Gastroesophageal sphincter (tissue), 4 donors: ENCODE measurements at regions not wholly inside any gene's neighbourhood (a gene's known extent, or its start where the extent isn't known, plus 50 kb on each side); places are given as distances from the start of the nearest gene placed in this dataset.

ENCODE experiments used
- ATAC-seq: fragments of 150-250 bp; one replicate; pipeline ENCODE4 v1.9.1; 2016; ENCODE audit warnings: mild to moderate bottlenecking, moderate library complexity
- H3K27ac ChIP-seq, 4 donors: fragments of 200-600 bp; sonication (generic) in 3 of 4; 1 replicate in 3 of 4; 2 replicates in 1 of 4; pipeline ENCODE4 v1.5.1; 2016 to 2019
- H3K27me3 ChIP-seq: fragments of 200-600 bp; sonication (generic); one replicate; pipeline ENCODE4 v1.5.1; 2019
- H3K36me3 ChIP-seq, 2 donors: fragments of 200-600 bp; sonication (generic); one replicate each; pipeline ENCODE4 v1.5.1; 2019; ENCODE audit warnings: control low read depth in 1 of 2
- H3K4me1 ChIP-seq, 3 donors: fragments of 200-600 bp; sonication (generic); 1 replicate in 2 of 3; 2 replicates in 1 of 3; pipeline ENCODE4 v1.5.1; 2016 to 2019; ENCODE audit warnings: control low read depth in 2 of 3
- H3K4me3 ChIP-seq, 2 donors: fragments of 200-600 bp; sonication (generic); one replicate each; pipeline ENCODE4 v1.5.1; 2019; ENCODE audit warnings: mild to moderate bottlenecking in 1 of 2, moderate library complexity in 1 of 2
- H3K9me3 ChIP-seq, 3 donors: fragments of 200-600 bp; sonication (generic); one replicate each; pipeline ENCODE4 v1.5.1; 2017 to 2019; ENCODE audit warnings: control low read depth in 2 of 3
- EP300 ChIP-seq: sonication (generic); formaldehyde crosslinking; IDR thresholded peaks from one replicate; pipeline ENCODE4 v1.6.1; 2017; ENCODE audit warnings: antibody characterized with exemption, mild to moderate bottlenecking
- POLR2A ChIP-seq, 2 donors: fragments of 450-650 bp; IDR thresholded peaks; one replicate each; pipeline ENCODE4 v1.6.1; 2017; ENCODE audit warnings: antibody characterized with exemption in 2 of 2, mild to moderate bottlenecking in 2 of 2, moderate library complexity in 1 of 2
- POLR2AphosphoS5 ChIP-seq: sonication (generic); formaldehyde crosslinking; IDR thresholded peaks from one replicate; pipeline ENCODE4 v1.6.1; 2017; ENCODE audit warnings: antibody characterized with exemption
- WGBS, 2 donors: methylation state at CpG; one replicate each; pipeline ENCODE4 v1.1.5; 2018; ENCODE audit warnings: low coverage in 1 of 2; 5-methylcytosine and 5-hydroxymethylcytosine counted together
- TF ChIP-seq, protein P1 (sequence below), 4 experiments: fragments of 200-600 bp in 2 of 4; fragments of 450-650 bp in 2 of 4; sonication (generic) in 1 of 4; IDR thresholded peaks; one replicate each; pipeline ENCODE4 v1.5.1; 2017 to 2019; ENCODE audit warnings: antibody characterized with exemption in 4 of 4, mild to moderate bottlenecking in 2 of 4, moderate library complexity in 2 of 4

DNA sequence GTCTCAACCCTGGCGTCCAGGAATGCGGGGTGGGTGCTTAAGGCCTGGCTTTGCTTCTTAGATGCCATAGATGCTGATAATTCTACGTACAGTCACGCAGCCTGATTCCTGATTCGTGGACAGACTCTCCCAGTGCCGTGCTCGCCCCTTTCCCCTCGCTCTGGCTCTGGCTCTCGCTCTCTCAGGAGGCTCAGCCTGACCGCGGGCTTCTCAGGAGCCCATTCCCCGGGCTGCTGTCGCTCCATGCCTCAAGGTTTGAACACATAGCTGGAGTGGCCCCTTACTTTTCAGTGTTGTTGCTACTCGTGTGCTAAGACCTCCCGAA is 59.2 kb upstream of the ZC4H2 start:
- peak overlapping the region; percentile 78 to 90 (median 86) for H3K27ac ChIP-seq
- no peaks in the 10 kb centered on the region for H3K4me1 ChIP-seq
- H3K4me3 ChIP-seq, result peak overlapping the region; percentile 69 to 84
- no peaks in the 10 kb centered on the region for H3K27me3 ChIP-seq
- ATAC-seq, result peak; percentile 68
- no peaks in the 10 kb centered on the region for H3K36me3 ChIP-seq
- 0 to 38% methylated on average over 2 to 4 of the region's 15 CpGs for WGBS, 2 donors
- H3K9me3 ChIP-seq, result no peaks in the 10 kb centered on the region
- no peak for TF ChIP-seq POLR2AphosphoS5
- TF ChIP-seq, protein P1, sequence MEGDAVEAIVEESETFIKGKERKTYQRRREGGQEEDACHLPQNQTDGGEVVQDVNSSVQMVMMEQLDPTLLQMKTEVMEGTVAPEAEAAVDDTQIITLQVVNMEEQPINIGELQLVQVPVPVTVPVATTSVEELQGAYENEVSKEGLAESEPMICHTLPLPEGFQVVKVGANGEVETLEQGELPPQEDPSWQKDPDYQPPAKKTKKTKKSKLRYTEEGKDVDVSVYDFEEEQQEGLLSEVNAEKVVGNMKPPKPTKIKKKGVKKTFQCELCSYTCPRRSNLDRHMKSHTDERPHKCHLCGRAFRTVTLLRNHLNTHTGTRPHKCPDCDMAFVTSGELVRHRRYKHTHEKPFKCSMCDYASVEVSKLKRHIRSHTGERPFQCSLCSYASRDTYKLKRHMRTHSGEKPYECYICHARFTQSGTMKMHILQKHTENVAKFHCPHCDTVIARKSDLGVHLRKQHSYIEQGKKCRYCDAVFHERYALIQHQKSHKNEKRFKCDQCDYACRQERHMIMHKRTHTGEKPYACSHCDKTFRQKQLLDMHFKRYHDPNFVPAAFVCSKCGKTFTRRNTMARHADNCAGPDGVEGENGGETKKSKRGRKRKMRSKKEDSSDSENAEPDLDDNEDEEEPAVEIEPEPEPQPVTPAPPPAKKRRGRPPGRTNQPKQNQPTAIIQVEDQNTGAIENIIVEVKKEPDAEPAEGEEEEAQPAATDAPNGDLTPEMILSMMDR (IDR thresholded peaks at IDR 0.05), result no peak

DNA sequence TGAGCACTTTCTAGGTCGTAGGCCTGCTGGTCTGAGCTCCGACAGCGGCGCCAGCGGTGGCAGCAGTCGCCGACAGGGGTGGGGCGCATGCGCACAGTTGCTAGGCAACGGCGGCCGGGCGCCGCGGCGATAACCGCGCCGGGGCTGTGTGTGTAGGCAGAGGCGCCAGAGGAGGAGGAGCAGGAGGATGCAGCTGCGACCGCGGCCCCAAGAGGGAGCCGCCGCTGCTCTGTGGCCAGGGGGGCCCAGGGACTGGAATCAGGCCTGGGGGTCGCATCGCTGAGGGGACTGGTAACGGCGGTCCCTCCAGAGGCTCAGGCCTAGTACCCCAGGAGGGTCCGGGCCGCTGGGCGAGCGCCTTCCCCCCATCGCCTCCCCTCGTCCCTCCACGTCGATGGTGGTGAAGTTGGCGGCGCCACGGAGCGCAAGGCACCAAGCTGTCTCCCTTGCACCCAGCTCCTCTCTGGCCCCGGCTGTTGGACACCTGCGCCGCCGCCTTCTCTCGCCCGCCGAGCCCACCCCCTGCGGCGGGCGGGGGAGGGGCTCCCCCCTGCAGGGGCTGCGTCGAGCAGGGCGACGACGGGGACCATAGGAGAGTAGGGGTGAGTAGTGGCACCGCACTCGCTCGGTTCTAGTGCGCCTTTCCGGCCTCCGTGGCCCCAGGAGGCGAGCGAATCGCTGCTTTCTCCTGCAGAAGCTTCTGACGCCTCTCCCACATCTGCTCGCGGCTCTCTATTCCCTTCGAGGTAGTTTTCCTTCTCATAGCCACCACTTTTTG is 58.6 kb upstream of the ZC4H2 start, which contains the start of gene ZC3H12B:
Gene ZC3H12B (plus strand): TSS at position 159 of the 778 bp plus-strand sequence.
- no peaks in the 10 kb centered on the region for H3K4me1 ChIP-seq
- no peaks in the 10 kb centered on the region for H3K27me3 ChIP-seq
- H3K4me3 ChIP-seq, result peak within 1 kb of the TSS; percentile 69 to 84
- 14% methylated on average over 7 of the region's 69 CpGs; no CpG with 5 or more reads in 1 of the 2 donors for WGBS, 2 donors
- peak; percentile 16 to 32 for TF ChIP-seq POLR2A (IDR thresholded peaks at IDR 0.05)
- TF ChIP-seq, protein P1 (IDR thresholded peaks at IDR 0.05), result peak; percentile 31 to 62 (median 55)
- TF ChIP-seq EP300, result no peak
- peak; percentile 57 for TF ChIP-seq POLR2AphosphoS5
- peak within 1 kb of the TSS; percentile 78 to 90 (median 86) for H3K27ac ChIP-seq
- peak; percentile 90 for ATAC-seq
- no peaks in the 10 kb centered on the region for H3K36me3 ChIP-seq
- no peaks in the 10 kb centered on the region for H3K9me3 ChIP-seq

DNA sequence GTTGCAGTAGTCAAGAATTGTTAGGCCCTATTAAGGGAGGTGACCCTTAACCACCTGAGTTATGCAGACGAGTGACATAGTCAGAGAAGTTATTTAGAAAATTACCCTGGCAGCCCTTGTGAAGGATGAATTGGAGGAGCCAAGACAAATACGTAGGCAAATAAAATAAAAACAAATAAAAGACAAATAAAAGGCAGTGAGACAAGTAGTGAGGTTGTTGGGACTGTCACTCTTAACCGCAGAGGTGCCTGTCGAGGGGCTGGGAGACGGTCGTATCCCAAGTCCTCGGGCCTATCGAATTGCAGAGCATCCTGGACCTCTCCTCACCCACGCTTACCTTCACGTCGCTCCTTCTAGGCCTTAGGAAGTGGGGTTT is 58.0 kb upstream of the ZC4H2 start:
- ATAC-seq, result no peak
- H3K27me3 ChIP-seq, result no peaks in the 10 kb centered on the region
- peak overlapping the region; percentile 69 to 84 for H3K4me3 ChIP-seq
- no peaks in the 10 kb centered on the region for H3K4me1 ChIP-seq
- no peaks in the 10 kb centered on the region for H3K36me3 ChIP-seq
- H3K9me3 ChIP-seq, result no peaks in the 10 kb centered on the region
- peak overlapping the region; percentile 78 to 90 (median 86) for H3K27ac ChIP-seq
- TF ChIP-seq, protein P1 (IDR thresholded peaks at IDR 0.05), result no peak
- TF ChIP-seq EP300 (no peak), POLR2AphosphoS5 (no peak), POLR2A (IDR thresholded peaks at IDR 0.05) (no peak)
- 5 to 37% methylated on average over 11 of the region's 11 CpGs for WGBS, 2 donors
